ENCODE measurements at regions not wholly inside any gene's neighbourhood (a gene's known extent, or its start where the extent isn't known, plus 50 kb on each side); places are given as distances from the start of the nearest gene placed in this dataset.

DNA sequence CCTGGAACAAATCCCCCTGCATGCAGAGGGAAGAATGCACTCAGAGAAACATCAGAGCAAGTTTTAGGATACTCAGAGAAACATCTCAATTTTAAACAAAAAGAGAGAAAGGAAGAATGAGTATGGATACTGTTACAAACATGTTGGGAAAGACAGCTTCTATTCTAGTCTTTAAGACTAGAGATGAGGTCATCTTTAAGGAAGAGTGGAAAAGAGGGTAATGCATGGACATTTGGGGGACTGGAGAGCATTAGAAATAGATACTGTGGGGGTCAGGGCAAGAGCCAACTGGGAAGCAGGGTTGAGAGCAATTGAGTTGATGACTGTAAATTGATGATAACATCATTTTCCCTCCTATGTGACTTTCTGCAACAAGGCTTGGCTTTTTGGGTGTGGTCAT lies 431.2 kb downstream of the CDH26 start:
- Histone ChIP-seq H3K9ac (ENCODE audit: low read depth, low read length) (no peak overlapping the region), H3K4me2 (ENCODE audit: low read depth, low read length) (no peak overlapping the region), H2AFZ (replicated peaks; ENCODE audit: low read length, poor library complexity) (no peak overlapping the region), H2BK5ac (ENCODE audit: low read depth, low read length, poor library complexity, severe bottlenecking) (no peak overlapping the region), H4K8ac (ENCODE audit: low read depth in 2 of 2, low read length in 2 of 2) (no peak overlapping the region), H3K18ac (ENCODE audit: low read depth, low read length) (no peak overlapping the region), H3K4me1 (ENCODE audit: control insufficient read depth, insufficient read depth, low read length) (no peaks in the 10 kb centered on the region), H3K23ac (ENCODE audit: low read depth, low read length) (no peak overlapping the region), H4K20me1 (ENCODE audit: insufficient read depth, low read length) (no peaks in the 10 kb centered on the region), H2BK120ac (ENCODE audit: low read depth, low read length) (no peak overlapping the region), H3K36me3 (ENCODE audit: control insufficient read depth, insufficient read depth, low read length) (no peaks in the 10 kb centered on the region), H2BK20ac (ENCODE audit: low read depth, low read length) (no peak overlapping the region), H3K14ac (replicated peaks; ENCODE audit: low read depth, low read length) (no peak overlapping the region), H3K4me3 (ENCODE audit: insufficient read depth, low read depth, low read length) (no peak overlapping the region), H4K91ac (ENCODE audit: insufficient read depth, low read depth, low read length) (no peak overlapping the region), H3K4ac (ENCODE audit: low read depth, low read length) (no peak overlapping the region), H3K27ac (ENCODE audit: insufficient read depth, low read length) (no peak overlapping the region), H3K9me3 (ENCODE audit: control insufficient read depth, insufficient read depth, low read length) (peaks cover 19% of the 10 kb centered on the region), H4K5ac (ENCODE audit: low read depth, low read length) (no peak overlapping the region), H2AK5ac (ENCODE audit: low read depth, low read length) (no peak overlapping the region), H3K27me3 (ENCODE audit: control insufficient read depth, insufficient read depth, low read length) (no peaks in the 10 kb centered on the region), H2AK9ac (replicated peaks; ENCODE audit: low read depth, low read length, poor library complexity) (no peak overlapping the region), H2BK15ac (ENCODE audit: low read depth, low read length) (no peak overlapping the region), H3K79me1 (ENCODE audit: low read depth in 1 of 2, low read length in 2 of 2) (no peaks in the 10 kb centered on the region), H3K56ac (ENCODE audit: extremely low read depth, insufficient read depth, low read length) (no peak overlapping the region), H3K9me1 (ENCODE audit: insufficient read depth, low read length) (no peaks in the 10 kb centered on the region)
- dilution Hi-C loops (cut with HindIII; ENCODE audit: low sequenced_read_pairs, unreplicated experiment) = no loop called here
- intact Hi-C loops (cut with micrococcal nuclease) = no loop called here
- ChIA-PET CTCF (no interaction called here), POLR2A (ENCODE audit: unreplicated experiment) (no interaction called here)
- ATAC-seq (ENCODE audit: low read depth) (no peak), DNase-seq (no peak)
- TF ChIP-seq MXI1 (IDR thresholded peaks at IDR 0.05; ENCODE audit: borderline replicate concordance, low read depth, low read length) = no peak
- TF ChIP-seq ELK1 (IDR thresholded peaks at IDR 0.05; ENCODE audit: borderline replicate concordance, low read depth, low read length) = no peak
- no peak for TF ChIP-seq BHLHE40 (IDR thresholded peaks at IDR 0.05; ENCODE audit: low read depth, low read length)
- no peak for TF ChIP-seq POLR2A (IDR thresholded peaks at IDR 0.05; ENCODE audit: low read depth, low read length)
- TF ChIP-seq USF2 (IDR thresholded peaks at IDR 0.05; ENCODE audit: low read depth, low read length) = no peak
- no peak for TF ChIP-seq CHD1 (IDR thresholded peaks at IDR 0.05; ENCODE audit: low read depth, low read length)
- TF ChIP-seq CEBPB (IDR thresholded peaks at IDR 0.05; ENCODE audit: low read depth, low read length) = no peak
- BruUV-seq (replicated peaks) = no TSS peak
- in situ Hi-C loops (cut with MboI; ENCODE audit: low sequenced_read_pairs) = no loop called here
